Brain microvascular endothelial cell (primary cell): ENCODE measurements at regions not wholly inside any gene's neighbourhood (a gene's known extent, or its start where the extent isn't known, plus 50 kb on each side); places are given as distances from the start of the nearest gene placed in this dataset.
"Not testable (repeated sequence)": the region's sequence is repeated elsewhere in the genome, so short reads cannot be mapped to it uniquely, and the experiment has no call there.

Experiments used
- DNase-seq: peaks from one replicate; pipeline ENCODE4 v3.0.0-alpha.2; 2020
- H3K27ac ChIP-seq: fragments of 250-450 bp; sonication (Bioruptor Pico); 2 replicates; pipeline ENCODE4 v1.5.1; 2020; ENCODE audit warnings: mild to moderate bottlenecking, moderate library complexity
- H3K27me3 ChIP-seq: fragments of 250-450 bp; sonication (Bioruptor Pico); replicated peaks from 2 replicates; pipeline ENCODE4 v1.5.1; 2020; ENCODE audit warnings: mild to moderate bottlenecking
- H3K36me3 ChIP-seq: fragments of 250-450 bp; sonication (Bioruptor Pico); replicated peaks from 2 replicates; pipeline ENCODE4 v1.5.1; 2020; ENCODE audit warnings: mild to moderate bottlenecking
- H3K4me3 ChIP-seq: 2 replicates; pipeline ENCODE4 v1.5.1; 2011; ENCODE audit warnings: low read depth, mild to moderate bottlenecking, control low read depth, low read length, moderate library complexity
- in situ Hi-C: cut with HindIII; loops from 2 replicates; pipeline ENCODE4 v1.10.0; 2017; ENCODE audit warnings: low sequenced_read_pairs, low pct_ligation_motif_present
- TF ChIP-seq, protein P1 (sequence below): IDR thresholded peaks from 2 replicates; pipeline ENCODE4 v1.5.1; 2011; ENCODE audit warnings: low read depth, mild to moderate bottlenecking, moderate library complexity, low read length, control low read depth, inconsistent platforms; ENCODE audit errors: missing control alignments

DNA sequence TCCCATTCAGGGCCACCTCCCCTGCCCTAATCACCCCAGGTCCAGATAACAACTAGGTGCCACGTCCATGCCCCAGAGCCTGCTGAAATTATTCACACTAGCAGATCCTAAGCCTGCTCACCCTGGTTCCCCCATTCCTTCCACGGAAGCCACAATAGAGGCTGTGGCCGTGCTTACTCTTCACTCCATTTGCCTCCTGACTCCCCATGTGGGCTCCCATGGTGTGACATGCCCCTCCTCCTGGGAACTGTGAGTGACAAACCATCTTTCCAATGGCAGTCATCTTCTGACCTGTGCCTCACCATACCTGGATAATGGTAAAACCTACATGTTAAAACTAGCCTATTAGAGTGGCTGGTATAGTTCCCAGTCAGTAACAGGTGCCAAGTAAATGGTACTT lies 216.2 kb upstream of the PRKCQ start:
- DNase-seq: no peak
- TF ChIP-seq, protein P1, sequence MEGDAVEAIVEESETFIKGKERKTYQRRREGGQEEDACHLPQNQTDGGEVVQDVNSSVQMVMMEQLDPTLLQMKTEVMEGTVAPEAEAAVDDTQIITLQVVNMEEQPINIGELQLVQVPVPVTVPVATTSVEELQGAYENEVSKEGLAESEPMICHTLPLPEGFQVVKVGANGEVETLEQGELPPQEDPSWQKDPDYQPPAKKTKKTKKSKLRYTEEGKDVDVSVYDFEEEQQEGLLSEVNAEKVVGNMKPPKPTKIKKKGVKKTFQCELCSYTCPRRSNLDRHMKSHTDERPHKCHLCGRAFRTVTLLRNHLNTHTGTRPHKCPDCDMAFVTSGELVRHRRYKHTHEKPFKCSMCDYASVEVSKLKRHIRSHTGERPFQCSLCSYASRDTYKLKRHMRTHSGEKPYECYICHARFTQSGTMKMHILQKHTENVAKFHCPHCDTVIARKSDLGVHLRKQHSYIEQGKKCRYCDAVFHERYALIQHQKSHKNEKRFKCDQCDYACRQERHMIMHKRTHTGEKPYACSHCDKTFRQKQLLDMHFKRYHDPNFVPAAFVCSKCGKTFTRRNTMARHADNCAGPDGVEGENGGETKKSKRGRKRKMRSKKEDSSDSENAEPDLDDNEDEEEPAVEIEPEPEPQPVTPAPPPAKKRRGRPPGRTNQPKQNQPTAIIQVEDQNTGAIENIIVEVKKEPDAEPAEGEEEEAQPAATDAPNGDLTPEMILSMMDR: no peak
- in situ Hi-C loops: no loop called here

DNA sequence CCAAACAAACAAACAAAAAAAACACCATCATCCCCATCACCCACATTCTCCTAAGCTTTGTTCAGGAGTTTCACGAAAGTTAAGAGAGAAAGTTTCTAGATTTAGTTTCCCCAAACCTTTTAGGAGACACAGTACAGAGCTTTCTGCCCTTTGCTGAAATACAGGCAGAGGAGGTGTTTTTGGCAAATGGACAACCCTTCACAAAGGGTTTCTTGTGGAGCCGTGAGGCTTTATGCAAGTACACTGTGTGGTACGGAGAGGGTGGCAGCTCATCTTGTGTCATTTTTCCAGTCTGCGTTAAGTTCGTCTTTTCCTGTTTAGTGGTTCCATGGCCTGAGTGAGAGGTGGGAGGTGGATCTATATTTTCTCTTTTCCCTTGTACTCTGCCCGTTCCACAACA lies 215.5 kb upstream of the PRKCQ start:
- in situ Hi-C loops: no loop called here
- TF ChIP-seq, protein P1: no peak
- no peak for DNase-seq
- no peak overlapping the region for H3K27ac ChIP-seq
- no peaks in the 10 kb centered on the region for H3K27me3 ChIP-seq
- H3K36me3 ChIP-seq: no peaks in the 10 kb centered on the region
- H3K4me3 ChIP-seq: no peak overlapping the region

More for the DNA sequence above, 216.2 kb upstream of the PRKCQ start:
- Histone ChIP-seq H3K27me3 (no peaks in the 10 kb centered on the region), H3K27ac (no peak overlapping the region), H3K4me3 (no peak overlapping the region), H3K36me3 (no peaks in the 10 kb centered on the region)

DNA sequence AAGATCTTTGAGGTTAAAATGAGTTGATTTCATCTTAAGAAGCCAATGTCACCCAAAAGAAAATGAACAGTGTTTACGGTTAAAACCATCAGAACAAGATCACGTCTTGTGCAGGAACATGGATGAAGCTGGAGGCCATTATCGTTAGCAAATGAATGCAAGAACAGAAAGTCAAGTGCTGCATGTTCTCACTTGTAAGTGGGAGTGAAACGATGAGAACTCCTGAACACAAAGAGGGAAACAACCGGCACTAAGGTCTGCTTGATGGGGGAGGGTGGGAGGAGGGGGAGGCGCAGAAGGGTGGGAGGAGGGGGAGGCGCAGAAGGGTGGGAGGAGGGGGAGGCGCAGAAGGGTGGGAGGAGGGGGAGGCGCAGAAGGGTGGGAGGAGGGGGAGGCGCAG lies 214.8 kb upstream of the PRKCQ start:
- H3K4me3 ChIP-seq, in situ Hi-C loops, H3K36me3 ChIP-seq, H3K27me3 ChIP-seq, DNase-seq, H3K27ac ChIP-seq: not testable (repeated sequence)

DNA sequence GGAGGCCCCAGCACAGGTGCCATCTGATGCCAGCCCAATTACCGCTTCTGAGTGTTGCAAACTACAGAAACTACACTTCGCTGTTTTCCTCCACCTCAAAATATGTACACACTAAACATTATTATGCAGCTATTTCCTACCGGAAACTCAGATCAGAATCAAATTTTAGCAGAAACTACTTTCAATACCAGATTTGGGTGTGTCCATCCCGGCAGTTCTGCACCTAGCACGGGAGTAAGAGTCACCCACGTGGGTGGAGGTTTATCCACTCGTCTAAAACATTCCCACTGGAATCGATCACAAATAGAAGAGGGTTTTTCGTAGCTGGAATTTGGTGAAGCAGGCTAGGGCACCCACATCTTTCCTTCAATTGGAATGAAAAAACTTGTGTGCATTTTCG lies 214.4 kb upstream of the PRKCQ start:
- H3K36me3 ChIP-seq: no peaks in the 10 kb centered on the region
- no peak overlapping the region for H3K4me3 ChIP-seq
- H3K27me3 ChIP-seq: no peaks in the 10 kb centered on the region
- no peak for DNase-seq
- TF ChIP-seq, protein P1: no peak
- in situ Hi-C loops: no loop called here
- H3K27ac ChIP-seq: no peak overlapping the region

DNA sequence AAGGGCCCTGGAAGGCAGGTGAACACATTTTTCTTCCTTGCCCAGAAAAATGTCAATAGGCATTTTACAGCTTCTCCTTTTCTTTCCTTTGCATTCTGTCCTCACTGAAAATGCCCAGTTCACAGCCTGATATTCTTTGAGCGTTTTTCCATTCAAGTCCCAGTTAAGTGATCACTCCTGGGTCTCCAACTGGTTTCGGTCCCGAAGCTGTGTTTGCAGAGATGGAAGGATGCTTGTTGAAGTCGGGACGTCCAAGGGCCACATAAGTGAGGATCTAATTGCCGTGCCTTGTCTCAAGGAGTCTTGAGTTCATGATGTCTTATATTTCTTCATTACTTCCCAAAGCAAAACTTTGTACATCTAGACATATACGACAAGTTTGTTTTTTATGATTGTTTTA lies 208.7 kb upstream of the PRKCQ start:
- Histone ChIP-seq H3K36me3 (no peaks in the 10 kb centered on the region), H3K4me3 (no peak overlapping the region), H3K27ac (no peak overlapping the region), H3K27me3 (no peaks in the 10 kb centered on the region)
- TF ChIP-seq, protein P1: no peak
- in situ Hi-C loops: no loop called here
- no peak for DNase-seq

DNA sequence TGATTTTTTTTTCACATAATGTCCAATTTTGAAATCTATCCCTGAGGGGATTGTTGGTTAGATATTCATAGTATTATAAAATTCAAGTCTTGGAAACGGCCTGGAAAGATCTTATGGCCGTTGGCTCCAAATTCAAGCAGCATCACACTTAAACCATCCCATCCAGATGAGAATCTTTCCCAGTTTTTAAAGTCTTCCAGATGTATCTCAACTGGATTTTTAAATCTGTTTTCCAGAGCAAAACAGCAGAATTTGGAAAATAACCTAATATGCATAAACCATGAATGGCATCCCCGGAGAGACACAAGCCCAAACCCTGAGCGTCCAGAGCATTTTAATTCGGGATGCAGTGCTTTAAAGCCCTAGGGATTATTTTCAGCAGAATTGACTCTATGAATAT lies 208.2 kb upstream of the PRKCQ start:
- DNase-seq: no peak
- no peak overlapping the region for H3K4me3 ChIP-seq
- no peak overlapping the region for H3K27ac ChIP-seq
- TF ChIP-seq, protein P1: no peak
- in situ Hi-C loops: no loop called here
- H3K27me3 ChIP-seq: no peaks in the 10 kb centered on the region
- H3K36me3 ChIP-seq: no peaks in the 10 kb centered on the region
